HL-60 (cell line): ENCODE measurements at regions not wholly inside any gene's neighbourhood (a gene's known extent, or its start where the extent isn't known, plus 50 kb on each side); places are given as distances from the start of the nearest gene placed in this dataset.

Experiments
- DNase-seq, 2 experiments: peaks; one replicate each; pipeline ENCODE4 v3.0.0-alpha.2; 2010 to 2020; ENCODE audit warnings: low read depth in 1 of 2, low spot score in 1 of 2
- H3K27ac ChIP-seq: fragments of 250-450 bp; sonication (Bioruptor Pico); replicated peaks from 2 replicates; pipeline ENCODE4 v1.5.1; 2020; ENCODE audit warnings: mild to moderate bottlenecking, moderate library complexity
- H3K27me3 ChIP-seq: fragments of 250-450 bp; sonication (Bioruptor Pico); 2 replicates; pipeline ENCODE4 v1.5.1; 2021; ENCODE audit warnings: mild to moderate bottlenecking, moderate library complexity; ENCODE audit not compliant: insufficient read depth, poor library complexity, severe bottlenecking
- H3K4me3 ChIP-seq: replicated peaks from 2 replicates; pipeline ENCODE4 v1.5.1; 2011; ENCODE audit warnings: mild to moderate bottlenecking, control low read depth, low read length; ENCODE audit not compliant: insufficient read depth
- CTCF ChIP-seq: IDR thresholded peaks from one replicate; pipeline ENCODE4 v1.5.1; 2011; ENCODE audit warnings: low read length, control low read depth, inconsistent platforms; ENCODE audit not compliant: insufficient read depth
- GABPA ChIP-seq: IDR thresholded peaks from 2 replicates; pipeline ENCODE4 v1.6.1; 2012; ENCODE audit warnings: low read depth
- POLR2AphosphoS5 ChIP-seq: IDR thresholded peaks from 2 replicates; pipeline ENCODE4 v1.6.1; 2012; ENCODE audit warnings: low read depth
- REST ChIP-seq: IDR thresholded peaks from 2 replicates; pipeline ENCODE4 v1.6.1; 2012; ENCODE audit warnings: low read depth; ENCODE audit not compliant: insufficient replicate concordance
- SPI1 ChIP-seq: IDR thresholded peaks from 2 replicates; pipeline ENCODE4 v1.6.1; 2012; ENCODE audit warnings: low read depth, mild to moderate bottlenecking, borderline replicate concordance

GRCh38 chr2:89841476-89841840, 1150.0 kb downstream of the RPIA start:
- no peak for TF ChIP-seq CTCF
- TF ChIP-seq GABPA: no peak
- Histone ChIP-seq H3K27ac (no peak overlapping the region), H3K4me3 (no peak overlapping the region), H3K27me3 (peaks cover 2% of the 10 kb centered on the region)
- no peak for DNase-seq

GRCh38 chr2:89842180-89842908, 1150.9 kb downstream of the RPIA start:
- Histone ChIP-seq H3K27me3 (peaks cover 7% of the 10 kb centered on the region), H3K27ac (no peak overlapping the region), H3K4me3 (no peak overlapping the region)
- TF ChIP-seq REST (no peak), GABPA (no peak), SPI1 (no peak), CTCF (no peak), POLR2AphosphoS5 (no peak)
- no peak for DNase-seq

- peaks cover 15% of the 10 kb centered on the region for H3K27me3 ChIP-seq
- no peak for DNase-seq
- H3K27ac ChIP-seq: no peak overlapping the region
- TF ChIP-seq SPI1: no peak
- TF ChIP-seq POLR2AphosphoS5: no peak
- no peak for TF ChIP-seq REST
- no peak for TF ChIP-seq CTCF
- TF ChIP-seq GABPA: no peak
- no peak overlapping the region for H3K4me3 ChIP-seq
Measured at GRCh38 chr2:89844221-89844943, 1152.9 kb downstream of the RPIA start.
